Inflammatory macrophage (primary cell): ENCODE measurements at regions not wholly inside any gene's neighbourhood (a gene's known extent, or its start where the extent isn't known, plus 50 kb on each side); places are given as distances from the start of the nearest gene placed in this dataset.

ENCODE experiments used
- DNase-seq, 2 donors: peaks; one replicate each; pipeline ENCODE4 v3.0.0-alpha.2; 2020 to 2022

GRCh38 chr12:89289720-89290119 lies 62.6 kb downstream of the DUSP6 start:
- DNase-seq = no peak

DNA sequence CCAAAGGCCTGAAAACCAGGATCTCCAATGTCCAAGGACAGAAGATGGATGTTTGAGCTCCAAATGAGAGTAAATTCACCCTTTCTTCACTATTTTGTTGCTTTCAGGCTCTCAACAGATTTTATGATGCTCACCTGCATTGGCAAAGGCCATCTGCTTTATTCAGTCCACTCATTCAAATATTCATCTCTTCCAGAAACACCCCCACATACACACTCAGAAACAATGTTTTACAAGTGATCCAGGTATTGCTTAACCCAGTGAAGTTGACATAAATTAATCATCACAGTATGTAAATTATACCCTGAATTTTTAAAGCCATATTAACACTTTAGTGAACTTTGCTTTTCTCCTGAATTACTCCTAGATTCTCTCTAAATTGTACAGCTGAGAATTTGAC lies 63.3 kb downstream of the DUSP6 start:
- no peak for DNase-seq

DNA sequence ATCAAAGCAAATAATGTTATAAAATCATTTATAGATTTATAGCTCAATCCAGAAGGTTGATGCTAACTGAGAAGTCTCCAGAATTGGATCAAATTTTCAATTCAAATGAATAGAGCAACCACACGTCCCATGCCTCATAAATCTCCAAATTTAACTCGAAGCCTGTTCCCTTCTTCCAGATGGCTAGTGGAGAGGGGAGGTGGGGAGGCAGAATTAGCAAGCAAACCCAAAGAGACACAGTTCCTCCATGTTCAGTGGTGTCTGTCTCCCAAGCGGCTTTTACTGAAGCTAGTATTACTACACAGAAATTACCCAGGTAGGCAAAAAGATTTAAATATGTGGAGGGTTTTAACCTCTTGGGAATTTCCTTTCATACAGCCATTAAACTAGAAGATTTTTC lies 65.8 kb downstream of the DUSP6 start:
- DNase-seq = no peak

DNA sequence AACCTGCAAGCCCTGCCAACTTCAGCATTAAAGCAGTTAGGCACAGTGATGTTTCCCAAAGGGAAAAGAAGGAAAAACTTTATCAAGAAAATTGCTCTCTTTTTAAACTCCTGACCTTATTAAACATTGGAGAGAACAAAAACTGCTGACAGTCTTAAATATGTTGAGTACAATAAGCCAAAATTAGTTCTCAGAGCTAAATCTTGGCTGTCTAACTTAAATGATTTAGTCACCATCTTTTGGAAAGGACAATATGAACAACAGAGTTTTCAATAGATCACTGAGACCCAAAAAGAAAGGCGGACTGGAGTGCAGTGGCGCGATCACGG lies 70.8 kb downstream of the DUSP6 start:
- DNase-seq = no peak

DNA sequence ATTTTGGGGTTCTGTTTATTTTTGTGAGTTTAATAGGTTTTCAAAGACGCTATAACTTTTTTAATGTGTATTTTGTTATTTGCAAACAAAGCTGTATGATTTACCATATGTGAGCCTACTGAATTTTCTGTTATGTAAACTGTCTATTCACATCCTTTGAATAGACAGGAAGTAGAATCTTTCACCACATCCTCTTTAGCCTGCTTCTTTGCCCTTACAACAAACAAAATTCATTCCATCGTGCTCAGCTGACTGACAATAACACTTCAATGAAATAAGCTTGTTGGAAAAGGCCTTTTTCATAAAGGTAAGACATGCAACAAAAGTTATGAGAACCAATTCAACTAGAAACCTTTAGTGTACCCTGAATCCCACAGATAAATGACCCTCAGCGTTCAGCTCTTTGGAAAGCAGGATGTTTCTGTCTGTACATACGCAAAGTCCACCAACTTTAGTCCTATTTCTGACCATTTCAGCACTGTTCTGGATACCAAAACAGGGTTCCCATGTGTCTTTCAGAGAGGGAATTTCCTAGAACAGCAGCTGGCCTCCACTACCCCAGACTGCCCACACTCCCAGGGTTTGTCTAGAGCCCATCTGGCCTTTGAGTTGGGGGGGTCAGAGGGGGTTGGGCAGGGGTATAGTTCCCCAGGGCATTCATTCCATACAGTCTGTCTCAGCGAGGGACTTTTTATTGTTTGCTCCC lies 71.3 kb downstream of the DUSP6 start:
- peak; percentile 41 to 72 for DNase-seq

GRCh38 chr12:89279499-89279898 lies 72.8 kb downstream of the DUSP6 start:
- DNase-seq = no peak

DNA sequence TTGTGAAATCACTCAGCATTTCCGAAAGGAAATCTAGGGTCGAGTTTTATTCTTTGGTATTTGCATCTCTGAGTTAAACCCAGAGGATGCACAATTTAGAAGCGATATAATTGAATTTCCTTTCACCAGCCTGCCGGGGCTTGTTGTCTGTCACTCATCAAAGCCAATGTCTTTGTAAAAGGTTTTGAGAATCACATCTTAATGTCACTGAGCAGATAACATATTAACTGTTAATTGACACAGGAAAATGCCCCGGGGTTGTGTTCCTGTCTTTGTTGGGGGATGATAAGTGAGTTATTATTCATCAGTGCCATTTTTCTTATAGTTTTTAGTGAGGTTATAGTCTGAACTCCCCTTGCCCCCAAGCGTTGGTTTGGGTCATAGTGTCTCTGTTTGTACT lies 73.4 kb downstream of the DUSP6 start:
- no peak for DNase-seq

GRCh38 chr12:89278169-89278568 lies 74.1 kb downstream of the DUSP6 start:
- DNase-seq = no peak

- no peak for DNase-seq
Measured at GRCh38 chr12:89276860-89277259, 75.4 kb downstream of the DUSP6 start.

- peak in 1 of 2 donors; percentile 1 for DNase-seq
Measured at GRCh38 chr12:89273525-89273924, 78.8 kb downstream of the DUSP6 start.

GRCh38 chr12:89270548-89270947 lies 81.8 kb downstream of the DUSP6 start:
- DNase-seq = no peak

DNA sequence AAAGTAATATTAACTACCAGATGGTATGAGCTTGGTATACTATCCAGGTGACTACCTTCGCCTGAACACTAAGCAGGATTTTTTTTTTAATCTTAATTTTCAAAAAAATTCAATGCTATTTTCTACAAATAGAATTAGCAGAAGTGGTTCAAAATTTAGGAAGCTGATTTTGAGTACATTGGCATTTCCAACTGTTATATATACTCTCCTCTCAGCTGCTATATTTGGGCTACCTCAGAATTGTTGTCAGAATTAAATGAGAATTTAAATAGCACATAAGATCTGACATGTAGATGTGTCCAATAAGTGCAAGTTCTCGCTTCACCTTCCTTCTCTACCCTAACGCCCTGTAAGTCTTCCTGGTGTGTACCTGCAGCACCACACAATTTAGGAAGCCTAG lies 83.1 kb downstream of the DUSP6 start:
- no peak for DNase-seq

DNA sequence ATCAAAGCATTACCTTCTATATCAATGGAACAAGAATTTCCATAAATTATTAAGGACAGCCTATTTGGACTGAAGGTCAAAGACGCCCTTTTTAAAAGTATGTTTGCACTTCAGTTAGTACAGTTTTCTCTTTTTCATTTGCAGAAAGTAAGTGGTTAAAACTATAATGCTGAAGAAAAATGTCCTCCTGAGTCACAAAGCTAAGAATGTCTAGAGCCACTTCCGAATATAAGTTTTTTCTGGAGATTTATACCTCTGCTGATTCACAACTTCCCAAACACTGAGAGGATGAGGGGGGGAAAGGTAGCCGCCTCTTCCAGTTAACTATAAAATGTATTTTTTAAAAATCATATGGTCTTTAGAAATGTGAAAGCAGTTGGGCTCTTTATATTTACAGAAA lies 84.9 kb downstream of the DUSP6 start:
- no peak for DNase-seq

DNA sequence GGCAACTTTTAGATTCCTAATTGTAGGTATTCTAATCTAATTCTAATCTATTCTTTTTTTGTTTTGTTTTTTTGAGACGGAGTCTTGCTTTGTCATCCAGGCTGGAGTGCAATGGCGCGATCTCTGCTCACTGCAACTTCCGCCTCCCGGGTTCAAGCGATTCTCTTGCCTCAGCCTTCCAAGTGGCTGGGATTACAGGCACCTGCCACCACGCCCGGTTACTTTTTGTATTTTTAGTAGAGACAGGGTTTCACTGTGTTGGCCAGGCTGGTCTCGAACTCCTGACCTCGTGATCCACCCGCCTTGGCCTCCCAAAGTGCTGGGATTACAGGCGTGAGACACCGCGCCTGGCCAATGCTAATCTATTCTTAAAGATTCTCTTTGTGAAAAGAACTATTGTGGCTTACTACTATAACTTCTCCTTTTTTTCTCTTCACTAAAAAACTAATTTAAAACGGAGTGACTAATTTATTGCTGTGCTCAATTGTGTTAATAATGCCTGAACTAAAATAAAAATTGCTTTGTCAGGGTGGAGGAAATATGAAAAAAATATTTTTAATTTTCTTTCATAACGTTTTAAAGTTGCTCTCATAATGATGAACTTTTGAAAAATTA lies 85.6 kb downstream of the DUSP6 start:
- DNase-seq = peak in 1 of 2 donors; percentile 48

DNA sequence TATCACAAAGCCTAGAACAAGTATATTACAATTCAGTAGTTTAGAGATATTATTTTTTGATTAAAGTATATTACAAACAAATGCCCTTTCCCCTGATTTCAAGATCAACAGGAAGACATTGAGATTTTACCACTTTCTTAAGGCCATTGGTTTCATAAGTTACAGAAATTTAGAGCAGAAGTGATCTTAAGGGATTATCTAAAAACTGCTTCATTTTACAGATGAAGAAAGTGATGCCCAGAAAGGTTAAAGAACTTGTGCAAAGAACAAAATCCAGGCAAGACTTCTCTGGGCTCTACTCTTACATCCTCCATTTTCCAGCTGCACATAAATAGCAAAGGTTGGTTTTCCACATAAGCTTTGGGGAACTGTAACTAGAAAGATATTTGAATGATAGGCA lies 87.5 kb downstream of the DUSP6 start:
- peak in 1 of 2 donors; percentile 72 for DNase-seq

DNA sequence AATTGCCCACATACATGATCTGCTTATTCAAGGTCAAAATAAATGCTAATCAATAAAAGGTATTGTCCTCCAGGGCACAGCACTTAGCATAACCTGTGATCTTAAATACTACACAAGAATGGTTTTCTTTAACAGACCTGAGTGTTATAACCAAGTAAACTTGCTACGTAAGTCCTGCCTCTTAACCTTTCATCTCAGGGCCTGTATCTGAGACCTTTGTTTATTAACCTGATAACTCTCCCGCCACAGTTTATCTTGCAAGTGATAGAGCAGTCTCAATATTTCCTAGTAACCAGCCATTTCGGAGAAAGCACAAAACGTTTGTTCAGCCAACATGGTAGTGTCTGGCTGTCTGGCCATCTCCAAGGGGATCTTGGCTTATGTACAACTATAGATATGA lies 88.4 kb downstream of the DUSP6 start:
- DNase-seq = no peak

DNA sequence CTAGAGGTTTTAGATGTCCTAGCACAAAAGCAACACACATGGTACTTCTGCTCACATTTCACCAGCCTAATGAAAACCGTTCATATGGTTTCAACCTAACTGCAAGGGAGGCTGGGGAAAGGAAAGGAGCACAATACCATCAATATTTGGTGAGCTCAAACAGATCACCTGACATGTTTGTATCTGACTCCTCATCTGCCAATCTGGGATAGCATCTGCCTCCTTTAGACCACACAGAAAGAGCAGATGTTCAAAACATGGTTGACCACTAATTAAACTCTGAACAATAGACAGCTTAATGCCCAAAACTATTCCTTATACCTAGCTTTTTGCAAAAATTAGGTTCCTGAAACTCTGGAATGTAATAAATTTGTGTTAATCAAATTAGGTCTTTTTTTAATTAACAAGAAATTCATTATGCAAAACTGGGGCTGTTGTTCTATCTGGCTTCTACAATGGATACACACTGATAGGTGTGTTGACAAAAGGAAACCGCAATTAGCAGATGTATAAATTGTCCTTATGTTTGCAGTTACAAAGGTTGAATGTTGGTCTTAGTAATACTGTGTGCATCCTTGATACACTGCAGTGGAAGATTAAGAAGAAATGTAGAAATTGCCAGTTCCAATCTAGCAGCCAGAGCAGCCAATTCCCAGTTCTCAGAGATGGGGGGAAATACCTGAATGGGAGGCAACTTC lies 89.3 kb downstream of the DUSP6 start:
- DNase-seq = no peak

DNA sequence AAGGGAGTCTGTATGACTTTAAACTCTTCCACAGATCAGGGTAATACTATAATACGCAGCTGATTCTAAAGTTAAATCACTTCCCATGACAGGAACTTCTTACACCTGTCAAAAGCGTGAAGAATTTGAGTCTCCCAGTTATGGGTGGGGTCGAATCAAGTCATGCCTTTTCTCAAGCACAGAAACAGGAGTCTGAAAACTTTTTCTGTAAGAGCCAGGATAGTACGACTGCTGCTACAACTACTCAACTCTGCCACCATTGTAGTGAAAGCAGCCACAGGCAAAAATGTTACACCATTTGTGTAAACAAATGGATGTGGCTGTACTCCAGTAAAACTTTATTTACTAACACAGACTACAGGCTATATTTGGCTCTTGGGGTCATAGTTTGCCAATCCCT lies 90.3 kb downstream of the DUSP6 start:
- DNase-seq = no peak

GRCh38 chr12:89260841-89261637 lies 91.3 kb downstream of the DUSP6 start:
- no peak for DNase-seq

- no peak for DNase-seq
Measured at GRCh38 chr12:89259821-89260220, 92.5 kb downstream of the DUSP6 start.

GRCh38 chr12:89258240-89258969 lies 93.9 kb downstream of the DUSP6 start:
- DNase-seq = no peak

GRCh38 chr12:89257340-89257739 lies 95.0 kb downstream of the DUSP6 start:
- DNase-seq = no peak

DNA sequence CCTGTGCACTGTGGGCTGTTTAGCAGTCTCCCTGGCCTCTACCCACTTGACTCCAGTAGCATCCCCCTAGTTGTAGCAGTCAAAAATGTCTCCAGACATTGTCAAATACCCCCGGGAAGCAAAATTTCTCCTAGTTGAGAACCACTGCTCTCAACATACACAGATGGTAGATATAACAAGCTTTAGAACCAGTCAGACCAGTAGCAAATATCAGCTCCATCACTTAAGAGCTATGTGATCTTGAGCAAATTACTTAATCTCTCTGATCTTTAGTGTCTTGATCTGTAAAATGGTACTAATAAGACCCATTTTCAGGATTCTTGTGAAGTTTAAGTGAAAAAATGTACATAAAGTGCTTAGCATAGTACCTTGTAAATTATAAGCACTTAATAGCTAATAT lies 96.2 kb downstream of the DUSP6 start:
- no peak for DNase-seq
